Fibroblast of lung (primary cell): ENCODE measurements at regions not wholly inside any gene's neighbourhood (a gene's known extent, or its start where the extent isn't known, plus 50 kb on each side); places are given as distances from the start of the nearest gene placed in this dataset.

Experiments used
- DNase-seq, 2 donors: peaks; one replicate each; pipeline versions ENCODE4 v3.0.0 to v3.0.0-alpha.2; 2010; ENCODE audit warnings: low read depth in 2 of 2
- H2AFZ ChIP-seq: 2 replicates; pipeline ENCODE4 v1.5.1; 2012; ENCODE audit warnings: low read length, control low read depth, inconsistent platforms
- H3K27ac ChIP-seq: 2 replicates; pipeline ENCODE4 v1.5.1; 2011; ENCODE audit warnings: low read length, control low read depth; ENCODE audit not compliant: insufficient read depth
- H3K27me3 ChIP-seq: 2 replicates; pipeline ENCODE4 v1.5.1; 2011; ENCODE audit warnings: mild to moderate bottlenecking, low read length; ENCODE audit not compliant: control insufficient read depth, insufficient read depth
- H3K36me3 ChIP-seq: 2 replicates; pipeline ENCODE4 v1.5.1; 2011; ENCODE audit warnings: low read length; ENCODE audit not compliant: control insufficient read depth, insufficient read depth
- H3K4me1 ChIP-seq: 2 replicates; pipeline ENCODE4 v1.5.1; 2011; ENCODE audit warnings: low read length; ENCODE audit not compliant: control insufficient read depth, insufficient read depth; ENCODE audit errors: extremely low read depth
- H3K4me2 ChIP-seq: 2 replicates; pipeline ENCODE4 v1.5.1; 2011; ENCODE audit warnings: low read length, control low read depth; ENCODE audit not compliant: insufficient read depth; ENCODE audit errors: extremely low read depth
- H3K4me3 ChIP-seq, 4 experiments: fragments of 200-600 bp in 1 of 4; sonication (generic) in 1 of 4; replicated peaks in 1 of 4; 2 replicates each; pipeline ENCODE4 v1.5.1; 2011 to 2016; ENCODE audit warnings: low read length in 4 of 4, low read depth in 3 of 4, mild to moderate bottlenecking in 3 of 4, control low read depth in 2 of 4, inconsistent platforms in 1 of 4, mixed read lengths in 1 of 4; ENCODE audit not compliant: insufficient read depth in 1 of 4; ENCODE audit errors: control extremely low read depth in 1 of 4
- H3K79me2 ChIP-seq: 2 replicates; pipeline ENCODE4 v1.5.1; 2012; ENCODE audit warnings: mild to moderate bottlenecking, low read length, inconsistent platforms; ENCODE audit not compliant: control insufficient read depth, insufficient read depth
- H3K9ac ChIP-seq: 2 replicates; pipeline ENCODE4 v1.5.1; 2011; ENCODE audit warnings: mild to moderate bottlenecking, low read length, control low read depth; ENCODE audit not compliant: insufficient read depth
- H3K9me3 ChIP-seq: 2 replicates; pipeline ENCODE4 v1.5.1; 2012; ENCODE audit warnings: low read depth, low read length; ENCODE audit not compliant: control insufficient read depth, insufficient read depth
- H4K20me1 ChIP-seq: 2 replicates; pipeline ENCODE4 v1.5.1; 2011; ENCODE audit warnings: low read length; ENCODE audit not compliant: control insufficient read depth, insufficient read depth; ENCODE audit errors: extremely low read depth
- CTCF ChIP-seq, 2 donors: IDR thresholded peaks in 1 of 2; conservative IDR thresholded peaks in 1 of 2; 1 replicate in 1 of 2; 2 replicates in 1 of 2; pipeline ENCODE4 v1.5.1; 2011 to 2012; ENCODE audit warnings: low read length in 2 of 2, control low read depth in 1 of 2, inconsistent platforms in 1 of 2, low read depth in 1 of 2, mild to moderate bottlenecking in 1 of 2
- EZH2 ChIP-seq: IDR thresholded peaks from 2 replicates; pipeline ENCODE4 v1.5.1; 2012; ENCODE audit warnings: low read length, control low read depth, mild to moderate bottlenecking; ENCODE audit errors: missing control alignments

- Histone ChIP-seq H3K4me1 (no peaks in the 10 kb centered on the region), H3K27ac (no peak overlapping the region), H3K9me3 (no peaks in the 10 kb centered on the region), H4K20me1 (no peaks in the 10 kb centered on the region), H3K79me2 (no peaks in the 10 kb centered on the region), H2AFZ (no peak overlapping the region), H3K27me3 (no peaks in the 10 kb centered on the region), H3K9ac (no peak overlapping the region), H3K36me3 (no peaks in the 10 kb centered on the region), H3K4me2 (no peak overlapping the region), H3K4me3 (no peak overlapping the region)
- DNase-seq = peak; percentile 1 to 8
- TF ChIP-seq CTCF (conservative IDR thresholded peaks at IDR 0.05 in 1 of 2, IDR thresholded peaks at IDR 0.05 in 1 of 2; ENCODE audit: low read depth in 1 of 2, low read length in 2 of 2) (peak in 1 of 2 donors; percentile 35), EZH2 (no peak)
These were observed 141.9 kb upstream of the MKI67 start for GRCh38 chr10:128268015-128268722.

- Histone ChIP-seq H4K20me1 (no peaks in the 10 kb centered on the region), H2AFZ (no peak overlapping the region), H3K9ac (no peak overlapping the region), H3K27me3 (no peaks in the 10 kb centered on the region), H3K27ac (no peak overlapping the region), H3K79me2 (no peaks in the 10 kb centered on the region), H3K4me1 (no peaks in the 10 kb centered on the region), H3K9me3 (no peaks in the 10 kb centered on the region), H3K4me3 (no peak overlapping the region), H3K4me2 (no peak overlapping the region), H3K36me3 (no peaks in the 10 kb centered on the region)
- no peak for DNase-seq
- TF ChIP-seq CTCF (conservative IDR thresholded peaks at IDR 0.05 in 1 of 2, IDR thresholded peaks at IDR 0.05 in 1 of 2; ENCODE audit: low read depth in 1 of 2, low read length in 2 of 2) (no peak), EZH2 (no peak)
These were observed 148.7 kb upstream of the MKI67 start for GRCh38 chr10:128274938-128275337.

GRCh38 chr10:128275388-128276177, 149.4 kb upstream of the MKI67 start:
- Histone ChIP-seq H4K20me1 (no peaks in the 10 kb centered on the region), H3K9ac (no peak overlapping the region), H3K4me2 (no peak overlapping the region), H3K27ac (no peak overlapping the region), H3K4me1 (no peaks in the 10 kb centered on the region), H3K79me2 (no peaks in the 10 kb centered on the region), H3K36me3 (no peaks in the 10 kb centered on the region), H2AFZ (no peak overlapping the region), H3K4me3 (no peak overlapping the region), H3K27me3 (no peaks in the 10 kb centered on the region), H3K9me3 (no peaks in the 10 kb centered on the region)
- no peak for DNase-seq
- TF ChIP-seq EZH2 (no peak), CTCF (conservative IDR thresholded peaks at IDR 0.05 in 1 of 2, IDR thresholded peaks at IDR 0.05 in 1 of 2; ENCODE audit: low read depth in 1 of 2, low read length in 2 of 2) (no peak)
